Activated CD4-positive, alpha-beta T cell treated with anti-CD3 and anti-CD28 coated beads for 48 hours (primary cell): ENCODE measurements at regions not wholly inside any gene's neighbourhood (a gene's known extent, or its start where the extent isn't known, plus 50 kb on each side); places are given as distances from the start of the nearest gene placed in this dataset.

Experiments
- DNase-seq: peaks from one replicate; pipeline ENCODE4 v3.0.0-alpha.2; 2020

GRCh38 chr17:79183293-79184158 is 108.9 kb downstream of the ENGASE start:
- DNase-seq = peak; percentile 38

GRCh38 chr17:79183043-79183292 is 108.3 kb downstream of the ENGASE start:
- DNase-seq = no peak

GRCh38 chr17:79182176-79183042 is 107.8 kb downstream of the ENGASE start:
- DNase-seq = no peak

- DNase-seq = no peak
These were observed 105.9 kb downstream of the ENGASE start for GRCh38 chr17:79180358-79181005.

GRCh38 chr17:79179334-79179733 is 104.7 kb downstream of the ENGASE start:
- no peak for DNase-seq

- DNase-seq = no peak
These were observed 103.3 kb downstream of the ENGASE start for GRCh38 chr17:79177877-79178276.

- no peak for DNase-seq
These were observed 102.4 kb downstream of the ENGASE start for GRCh38 chr17:79176792-79177601.

- no peak for DNase-seq
These were observed 100.6 kb downstream of the ENGASE start for GRCh38 chr17:79174905-79175856.

- DNase-seq = no peak
These were observed 99.7 kb downstream of the ENGASE start for GRCh38 chr17:79174193-79174765.

- DNase-seq = no peak
These were observed 96.6 kb downstream of the ENGASE start for GRCh38 chr17:79171188-79171587.

- no peak for DNase-seq
These were observed 95.2 kb downstream of the ENGASE start for GRCh38 chr17:79169861-79170260.

GRCh38 chr17:79169366-79169765 is 94.7 kb downstream of the ENGASE start:
- DNase-seq = no peak

GRCh38 chr17:79168486-79169055 is 93.9 kb downstream of the ENGASE start:
- no peak for DNase-seq

GRCh38 chr17:79167486-79167885 is 92.9 kb downstream of the ENGASE start:
- DNase-seq = no peak

- DNase-seq = no peak
These were observed 91.3 kb downstream of the ENGASE start for GRCh38 chr17:79165756-79166473.

- DNase-seq = no peak
These were observed 90.5 kb downstream of the ENGASE start for GRCh38 chr17:79164913-79165695.

- no peak for DNase-seq
These were observed 89.8 kb downstream of the ENGASE start for GRCh38 chr17:79164408-79164807.

- DNase-seq = no peak
These were observed 88.4 kb downstream of the ENGASE start for GRCh38 chr17:79163071-79163470.
